ENCODE measurements at regions not wholly inside any gene's neighbourhood (a gene's known extent, or its start where the extent isn't known, plus 50 kb on each side); places are given as distances from the start of the nearest gene placed in this dataset.

DNA sequence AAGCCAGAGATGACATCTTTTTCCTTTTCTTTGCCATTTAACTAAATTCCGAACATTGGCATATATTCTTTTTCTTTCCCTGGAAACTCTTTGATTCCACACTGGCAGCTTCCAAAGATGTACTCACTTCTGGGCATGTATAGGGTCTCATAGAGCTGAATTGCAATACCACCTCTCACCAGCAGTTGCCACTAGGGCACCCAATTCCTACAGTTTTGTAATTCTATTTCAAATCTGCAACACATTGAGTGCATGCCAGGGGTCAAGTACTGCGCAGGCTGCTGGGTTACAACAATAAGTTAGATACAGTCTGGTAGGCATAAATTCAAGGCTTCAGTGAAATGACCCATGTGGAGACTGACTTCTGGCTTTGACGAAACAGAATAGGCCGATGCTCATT lies 208.8 kb upstream of the NLRP1 start:
- TF ChIP-seq, protein P1, sequence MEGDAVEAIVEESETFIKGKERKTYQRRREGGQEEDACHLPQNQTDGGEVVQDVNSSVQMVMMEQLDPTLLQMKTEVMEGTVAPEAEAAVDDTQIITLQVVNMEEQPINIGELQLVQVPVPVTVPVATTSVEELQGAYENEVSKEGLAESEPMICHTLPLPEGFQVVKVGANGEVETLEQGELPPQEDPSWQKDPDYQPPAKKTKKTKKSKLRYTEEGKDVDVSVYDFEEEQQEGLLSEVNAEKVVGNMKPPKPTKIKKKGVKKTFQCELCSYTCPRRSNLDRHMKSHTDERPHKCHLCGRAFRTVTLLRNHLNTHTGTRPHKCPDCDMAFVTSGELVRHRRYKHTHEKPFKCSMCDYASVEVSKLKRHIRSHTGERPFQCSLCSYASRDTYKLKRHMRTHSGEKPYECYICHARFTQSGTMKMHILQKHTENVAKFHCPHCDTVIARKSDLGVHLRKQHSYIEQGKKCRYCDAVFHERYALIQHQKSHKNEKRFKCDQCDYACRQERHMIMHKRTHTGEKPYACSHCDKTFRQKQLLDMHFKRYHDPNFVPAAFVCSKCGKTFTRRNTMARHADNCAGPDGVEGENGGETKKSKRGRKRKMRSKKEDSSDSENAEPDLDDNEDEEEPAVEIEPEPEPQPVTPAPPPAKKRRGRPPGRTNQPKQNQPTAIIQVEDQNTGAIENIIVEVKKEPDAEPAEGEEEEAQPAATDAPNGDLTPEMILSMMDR (IDR thresholded peaks at IDR 0.05; ENCODE audit: insufficient read depth, low read length, poor library complexity, severe bottlenecking): no peak
- no peak for TF ChIP-seq EZH2phosphoT487 (conservative IDR thresholded peaks at IDR 0.05; ENCODE audit: low read length)

All from SU-DHL-6 (cell line).